Parathyroid adenoma (tissue), 2 donors: ENCODE measurements at regions not wholly inside any gene's neighbourhood (a gene's known extent, or its start where the extent isn't known, plus 50 kb on each side); places are given as distances from the start of the nearest gene placed in this dataset.

Experiments
- H2AFZ ChIP-seq: fragments of 300-600 bp; sonication (generic); one replicate; pipeline ENCODE4 v1.7.0; 2017; ENCODE audit warnings: antibody characterized with exemption, mild to moderate bottlenecking
- H3K27ac ChIP-seq: fragments of 300-600 bp; sonication (generic); one replicate; pipeline ENCODE4 v1.7.0; 2017
- H3K27me3 ChIP-seq: fragments of 300-600 bp; sonication (generic); one replicate; pipeline ENCODE4 v1.7.0; 2017; ENCODE audit warnings: low read length; ENCODE audit not compliant: control insufficient read depth, insufficient read depth
- H3K36me3 ChIP-seq: fragments of 300-600 bp; sonication (generic); one replicate; pipeline ENCODE4 v1.7.0; 2017; ENCODE audit warnings: low read length; ENCODE audit not compliant: control insufficient read depth, insufficient read depth
- H3K4me1 ChIP-seq: fragments of 300-600 bp; sonication (generic); one replicate; pipeline ENCODE4 v1.7.0; 2017; ENCODE audit warnings: control low read depth
- H3K4me2 ChIP-seq: fragments of 300-600 bp; sonication (generic); one replicate; pipeline ENCODE4 v1.7.0; 2017; ENCODE audit warnings: low read length
- H3K4me3 ChIP-seq: fragments of 300-600 bp; sonication (generic); one replicate; pipeline ENCODE4 v1.7.0; 2017; ENCODE audit warnings: low read depth, low read length
- H3K79me2 ChIP-seq: fragments of 300-600 bp; sonication (generic); one replicate; pipeline ENCODE4 v1.7.0; 2017; ENCODE audit warnings: control low read depth
- H3K9ac ChIP-seq: fragments of 300-600 bp; sonication (generic); one replicate; pipeline ENCODE4 v1.7.0; 2017; ENCODE audit warnings: mild to moderate bottlenecking
- H3K9me3 ChIP-seq: fragments of 300-600 bp; sonication (generic); one replicate; pipeline ENCODE4 v1.7.0; 2017; ENCODE audit warnings: low read length; ENCODE audit not compliant: control insufficient read depth
- TF ChIP-seq, protein P1 (sequence below): fragments of 300-600 bp; sonication (generic); IDR thresholded peaks from one replicate; pipeline ENCODE4 v1.7.0; 2017; ENCODE audit warnings: antibody characterized with exemption, mild to moderate bottlenecking
- donor health status: primary hyperparathyroidism.

DNA sequence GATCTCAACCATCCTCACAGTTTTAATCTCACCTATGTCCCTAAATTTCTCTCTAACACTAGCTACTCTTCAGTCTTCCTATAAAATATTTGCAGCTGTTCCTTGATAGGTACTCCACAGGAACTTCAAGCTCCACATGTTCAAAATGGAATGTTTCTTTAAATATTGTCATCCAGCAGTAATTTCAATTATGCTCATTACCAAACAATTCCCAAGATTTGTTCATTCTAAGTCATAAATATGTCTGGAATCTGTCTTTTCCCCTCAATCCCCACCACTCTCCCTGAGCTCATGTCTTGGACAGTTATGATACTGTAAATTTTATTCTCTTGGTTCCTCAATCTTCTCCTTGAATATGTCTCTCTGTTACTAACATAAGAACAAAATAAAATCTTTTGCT is 214.4 kb downstream of the NRIP1 start:
- H3K79me2 ChIP-seq: no peaks in the 10 kb centered on the region
- no peaks in the 10 kb centered on the region for H3K9me3 ChIP-seq
- TF ChIP-seq, protein P1, sequence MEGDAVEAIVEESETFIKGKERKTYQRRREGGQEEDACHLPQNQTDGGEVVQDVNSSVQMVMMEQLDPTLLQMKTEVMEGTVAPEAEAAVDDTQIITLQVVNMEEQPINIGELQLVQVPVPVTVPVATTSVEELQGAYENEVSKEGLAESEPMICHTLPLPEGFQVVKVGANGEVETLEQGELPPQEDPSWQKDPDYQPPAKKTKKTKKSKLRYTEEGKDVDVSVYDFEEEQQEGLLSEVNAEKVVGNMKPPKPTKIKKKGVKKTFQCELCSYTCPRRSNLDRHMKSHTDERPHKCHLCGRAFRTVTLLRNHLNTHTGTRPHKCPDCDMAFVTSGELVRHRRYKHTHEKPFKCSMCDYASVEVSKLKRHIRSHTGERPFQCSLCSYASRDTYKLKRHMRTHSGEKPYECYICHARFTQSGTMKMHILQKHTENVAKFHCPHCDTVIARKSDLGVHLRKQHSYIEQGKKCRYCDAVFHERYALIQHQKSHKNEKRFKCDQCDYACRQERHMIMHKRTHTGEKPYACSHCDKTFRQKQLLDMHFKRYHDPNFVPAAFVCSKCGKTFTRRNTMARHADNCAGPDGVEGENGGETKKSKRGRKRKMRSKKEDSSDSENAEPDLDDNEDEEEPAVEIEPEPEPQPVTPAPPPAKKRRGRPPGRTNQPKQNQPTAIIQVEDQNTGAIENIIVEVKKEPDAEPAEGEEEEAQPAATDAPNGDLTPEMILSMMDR: no peak
- H2AFZ ChIP-seq: no peak overlapping the region
- no peaks in the 10 kb centered on the region for H3K27me3 ChIP-seq
- no peak overlapping the region for H3K4me3 ChIP-seq
- H3K9ac ChIP-seq: no peak overlapping the region
- no peaks in the 10 kb centered on the region for H3K36me3 ChIP-seq
- H3K4me1 ChIP-seq: no peaks in the 10 kb centered on the region
- no peak overlapping the region for H3K27ac ChIP-seq
- no peak overlapping the region for H3K4me2 ChIP-seq

DNA sequence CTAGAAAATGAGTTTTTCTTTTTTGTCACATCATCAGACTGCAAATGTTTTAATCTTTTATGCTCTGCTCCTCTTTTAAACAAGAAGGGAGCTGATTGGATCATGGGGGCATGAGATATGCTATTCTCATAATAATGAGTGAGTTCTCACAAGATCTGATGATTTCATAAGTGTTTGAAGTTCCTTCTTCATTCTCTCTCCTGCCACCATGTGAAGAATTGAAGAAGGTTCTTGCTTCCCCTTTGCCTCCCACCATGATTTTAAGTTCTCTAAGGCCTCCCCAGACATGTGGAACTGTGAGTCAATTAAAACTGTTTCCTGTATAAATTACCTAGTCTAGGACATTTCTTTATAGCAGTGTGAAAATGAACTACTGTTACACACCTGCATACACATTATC is 218.2 kb downstream of the NRIP1 start:
- H3K9me3 ChIP-seq: no peaks in the 10 kb centered on the region
- TF ChIP-seq, protein P1: no peak

DNA sequence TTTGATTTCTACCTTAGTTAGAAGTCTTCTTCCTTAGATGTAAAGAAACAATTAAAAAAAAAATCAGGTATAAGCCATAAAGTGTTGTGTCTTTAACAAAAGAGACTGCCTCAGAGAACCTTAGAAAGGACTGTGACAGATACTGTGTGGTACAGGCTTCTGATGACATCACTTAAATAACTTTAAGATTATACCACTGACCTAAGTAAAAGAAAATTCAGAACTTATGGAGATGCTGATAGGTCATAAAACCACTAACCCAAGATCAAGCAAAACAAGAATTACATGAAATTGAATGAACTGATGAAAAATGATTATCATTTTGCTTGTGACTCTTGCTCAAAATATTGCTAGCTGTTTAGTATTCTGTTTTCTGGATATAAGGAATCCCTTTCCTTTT is 220.8 kb downstream of the NRIP1 start:
- TF ChIP-seq, protein P1: no peak
- no peak overlapping the region for H3K27ac ChIP-seq

More for the DNA sequence above, 218.2 kb downstream of the NRIP1 start:
- no peaks in the 10 kb centered on the region for H3K36me3 ChIP-seq
- H3K4me1 ChIP-seq: no peaks in the 10 kb centered on the region
- H3K27ac ChIP-seq: no peak overlapping the region
- H3K9ac ChIP-seq: no peak overlapping the region
- no peaks in the 10 kb centered on the region for H3K27me3 ChIP-seq
- H3K79me2 ChIP-seq: no peaks in the 10 kb centered on the region
- H3K4me2 ChIP-seq: no peak overlapping the region
- H3K4me3 ChIP-seq: no peak overlapping the region
- H2AFZ ChIP-seq: no peak overlapping the region

DNA sequence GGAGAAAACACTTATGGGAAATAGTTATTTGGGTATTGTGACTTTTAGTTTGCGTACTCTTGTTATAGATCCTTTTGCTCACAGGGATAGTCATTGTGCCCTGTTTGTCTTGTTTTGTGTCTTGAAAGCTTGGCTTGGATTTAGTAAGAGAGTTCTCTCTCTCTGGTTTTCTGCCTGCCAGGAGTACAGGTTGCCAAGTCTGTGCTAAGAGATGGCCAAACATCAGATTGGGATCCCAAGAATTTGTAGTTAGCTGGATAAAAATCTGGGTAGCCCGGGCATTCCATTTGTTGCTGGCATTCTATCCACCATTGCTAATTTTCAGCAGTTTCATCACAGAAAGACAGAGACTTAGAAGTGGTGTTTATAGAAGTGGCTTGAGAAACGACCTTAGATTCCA is 222.2 kb downstream of the NRIP1 start:
- H3K27ac ChIP-seq: no peak overlapping the region
- H3K9ac ChIP-seq: no peak overlapping the region
- H2AFZ ChIP-seq: no peak overlapping the region
- no peaks in the 10 kb centered on the region for H3K9me3 ChIP-seq
- TF ChIP-seq, protein P1: no peak
- no peaks in the 10 kb centered on the region for H3K27me3 ChIP-seq
- no peak overlapping the region for H3K4me3 ChIP-seq
- no peak overlapping the region for H3K4me2 ChIP-seq
- H3K79me2 ChIP-seq: no peaks in the 10 kb centered on the region
- H3K36me3 ChIP-seq: no peaks in the 10 kb centered on the region
- H3K4me1 ChIP-seq: no peaks in the 10 kb centered on the region

More for the DNA sequence above, 220.8 kb downstream of the NRIP1 start:
- no peak overlapping the region for H3K9ac ChIP-seq
- no peaks in the 10 kb centered on the region for H3K27me3 ChIP-seq
- no peak overlapping the region for H3K4me3 ChIP-seq
- H3K9me3 ChIP-seq: no peaks in the 10 kb centered on the region
- H3K79me2 ChIP-seq: no peaks in the 10 kb centered on the region
- no peaks in the 10 kb centered on the region for H3K36me3 ChIP-seq
- no peaks in the 10 kb centered on the region for H3K4me1 ChIP-seq
- H3K4me2 ChIP-seq: no peak overlapping the region
- H2AFZ ChIP-seq: no peak overlapping the region
